HG03469 (cell line): ENCODE measurements at regions not wholly inside any gene's neighbourhood (a gene's known extent, or its start where the extent isn't known, plus 50 kb on each side); places are given as distances from the start of the nearest gene placed in this dataset.

Source experiments
- ATAC-seq: cut with Tn5 transposase; IDR thresholded peaks from one replicate; pipeline ENCODE4 v1.9.1; 2021; ENCODE audit warnings: mild to moderate bottlenecking, moderate library complexity, moderate number of reproducible peaks; ENCODE audit not compliant: unreplicated experiment

- no peak for ATAC-seq
Measured at GRCh38 chr2:54360055-54360792, 95.9 kb upstream of the SPTBN1 start.

- ATAC-seq, result no peak
Measured at GRCh38 chr2:54364409-54364808, 91.7 kb upstream of the SPTBN1 start.

GRCh38 chr2:54365661-54366060, 90.5 kb upstream of the SPTBN1 start:
- no peak for ATAC-seq

DNA sequence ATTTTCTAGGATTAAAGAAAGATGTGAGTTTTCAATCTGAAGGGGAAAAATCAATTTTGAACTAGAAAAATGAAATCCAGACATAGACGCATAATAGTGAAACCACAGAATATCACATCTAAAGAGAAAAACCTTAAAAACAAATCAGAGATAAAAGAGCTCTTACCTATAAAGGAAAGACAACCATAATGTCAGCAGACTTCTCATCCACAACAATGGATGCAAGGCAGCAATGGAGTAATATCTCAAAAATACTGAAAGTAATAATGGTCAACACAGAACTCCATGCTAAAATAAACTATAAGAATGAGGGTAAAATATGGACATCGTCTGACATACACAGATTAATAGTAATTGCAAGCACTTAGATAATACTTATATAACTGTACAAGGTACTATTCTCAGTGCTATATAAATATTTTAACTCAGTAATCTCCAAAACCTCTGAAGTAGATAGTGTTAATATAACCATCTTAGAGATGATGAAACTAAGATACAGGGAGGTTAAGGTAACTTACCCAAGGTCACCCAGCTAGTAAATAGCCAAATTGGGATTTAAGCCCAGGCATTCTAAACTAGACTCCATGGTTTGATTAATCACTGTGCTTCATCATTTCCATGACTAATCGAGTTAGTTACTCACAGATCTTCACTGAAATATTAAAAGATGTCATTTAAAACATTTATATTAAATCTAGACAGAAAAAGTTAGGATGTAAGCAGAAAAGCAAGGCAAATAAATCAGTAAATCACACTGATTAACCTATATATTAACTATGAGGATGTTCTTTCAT, 89.4 kb upstream of the SPTBN1 start:
- ATAC-seq, result no peak

GRCh38 chr2:54370405-54371104, 85.6 kb upstream of the SPTBN1 start:
- no peak for ATAC-seq

DNA sequence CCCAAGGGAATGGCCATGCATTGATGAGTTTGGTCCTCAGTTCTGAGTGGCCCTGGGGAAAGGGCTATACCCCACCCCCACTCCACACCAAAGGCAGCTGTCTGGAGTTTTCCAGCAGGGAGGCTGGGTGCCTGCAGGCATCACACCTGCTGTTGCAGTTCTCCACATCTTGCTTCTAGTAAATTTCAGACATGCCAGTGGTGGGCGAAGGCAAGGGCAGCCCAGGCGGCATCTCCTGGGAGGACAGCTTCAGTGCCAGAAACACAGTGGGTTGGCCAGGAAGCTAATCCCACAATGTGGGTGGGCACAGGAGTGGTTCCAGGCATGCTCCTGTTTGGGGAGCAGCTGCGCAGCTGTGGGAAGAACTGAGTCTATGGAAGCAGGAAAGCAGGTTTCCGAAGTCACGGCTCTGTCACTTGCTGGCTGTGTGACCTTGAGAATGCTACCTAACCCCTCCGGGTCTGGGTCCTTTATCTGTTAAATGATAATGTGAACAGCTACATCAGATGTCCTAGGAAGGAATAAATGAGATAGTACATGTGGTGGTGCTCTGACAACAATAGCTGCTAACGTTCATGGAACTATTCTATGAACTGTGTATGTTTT, 84.6 kb upstream of the SPTBN1 start:
- no peak for ATAC-seq

DNA sequence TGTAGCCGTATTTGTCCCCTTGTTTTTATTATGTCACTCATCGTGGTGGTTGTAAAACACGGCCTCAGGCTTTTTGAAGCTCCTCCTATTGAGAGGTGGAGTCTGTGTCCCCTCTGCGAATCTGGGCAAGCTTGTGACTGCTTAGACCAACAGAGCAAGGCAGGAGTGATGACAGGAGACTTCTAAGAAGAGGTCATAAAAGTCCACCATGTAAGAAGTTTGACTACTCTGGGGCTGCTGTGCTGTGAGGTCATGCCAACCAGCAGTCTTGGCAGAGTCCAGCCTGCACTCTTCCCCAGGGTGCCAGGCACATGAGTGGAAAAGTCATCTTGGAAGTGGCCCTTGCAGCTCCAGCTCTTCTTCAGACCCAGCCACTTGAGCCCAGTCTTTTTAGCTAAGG, 83.8 kb upstream of the SPTBN1 start:
- ATAC-seq, result no peak

GRCh38 chr2:54373855-54374254, 82.3 kb upstream of the SPTBN1 start:
- no peak for ATAC-seq

- no peak for ATAC-seq
Measured at GRCh38 chr2:54374591-54375364, 81.3 kb upstream of the SPTBN1 start.

DNA sequence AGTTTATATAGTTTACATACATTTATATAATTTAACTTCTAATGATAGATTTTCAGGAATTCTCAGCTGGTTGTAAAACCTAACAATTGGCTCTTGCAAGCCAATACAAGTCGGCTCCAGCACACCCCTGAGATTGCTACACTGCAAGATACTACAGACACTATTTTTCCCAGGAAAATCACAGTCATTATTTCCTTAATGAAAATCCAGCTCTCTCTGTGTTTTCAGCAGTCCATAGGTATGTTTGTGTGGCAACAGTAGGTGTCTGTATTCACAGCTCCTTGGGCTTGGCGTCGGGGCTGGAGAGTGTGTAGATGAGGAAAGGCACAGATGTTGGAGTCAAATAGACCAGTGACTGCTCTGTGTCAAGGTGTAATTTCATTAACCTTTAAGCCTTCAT, 78.7 kb upstream of the SPTBN1 start:
- ATAC-seq, result no peak

GRCh38 chr2:54377901-54378493, 78.1 kb upstream of the SPTBN1 start:
- no peak for ATAC-seq

- ATAC-seq, result no peak
Measured at GRCh38 chr2:54380670-54381069, 75.5 kb upstream of the SPTBN1 start.

- ATAC-seq, result no peak
Measured at GRCh38 chr2:54381293-54381692, 74.8 kb upstream of the SPTBN1 start.

GRCh38 chr2:54382601-54383000, 73.5 kb upstream of the SPTBN1 start:
- ATAC-seq, result no peak

DNA sequence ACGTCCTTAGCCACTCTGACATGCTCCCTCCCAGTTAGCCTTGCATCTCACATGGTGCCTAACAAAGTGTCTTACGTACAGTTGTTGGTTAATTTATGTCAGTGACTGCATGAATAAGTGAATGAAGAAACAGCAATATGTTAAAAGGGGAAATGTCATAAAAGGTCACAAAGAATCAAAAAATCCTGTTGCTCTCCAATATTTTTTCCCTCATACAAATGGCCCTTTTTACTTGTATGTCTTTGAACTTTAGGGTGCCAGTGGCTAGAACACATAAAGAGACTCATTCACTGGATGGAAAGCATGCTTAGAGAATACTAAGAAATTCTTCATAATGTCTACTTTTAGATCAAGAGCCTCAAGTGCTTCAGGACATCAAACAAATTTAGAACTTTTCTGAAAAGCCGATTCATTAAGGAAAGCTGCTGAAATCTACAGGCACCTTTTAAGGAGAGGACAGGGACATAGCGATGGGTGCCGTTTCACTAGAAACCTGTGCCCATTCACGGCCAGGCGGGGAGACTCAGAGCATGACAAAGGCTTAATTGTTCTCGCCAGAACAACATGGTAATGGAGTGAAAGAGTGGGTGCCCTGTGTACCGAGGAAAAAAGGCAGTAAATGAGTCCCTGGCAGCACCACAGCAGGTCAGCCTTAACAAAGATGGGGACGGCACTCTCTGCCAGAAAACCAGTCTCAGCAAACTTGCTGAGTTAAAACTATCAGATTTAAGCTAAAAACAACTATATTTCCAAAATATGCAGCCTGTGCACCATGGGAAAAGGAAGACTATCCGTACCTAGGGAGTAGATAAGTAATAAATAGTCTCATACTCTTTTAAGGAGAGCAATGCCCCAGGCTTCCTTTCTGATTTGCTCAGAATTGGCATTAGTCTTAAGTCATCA, 71.6 kb upstream of the SPTBN1 start:
- ATAC-seq, result no peak

- no peak for ATAC-seq
Measured at GRCh38 chr2:54385271-54385670, 70.9 kb upstream of the SPTBN1 start.

DNA sequence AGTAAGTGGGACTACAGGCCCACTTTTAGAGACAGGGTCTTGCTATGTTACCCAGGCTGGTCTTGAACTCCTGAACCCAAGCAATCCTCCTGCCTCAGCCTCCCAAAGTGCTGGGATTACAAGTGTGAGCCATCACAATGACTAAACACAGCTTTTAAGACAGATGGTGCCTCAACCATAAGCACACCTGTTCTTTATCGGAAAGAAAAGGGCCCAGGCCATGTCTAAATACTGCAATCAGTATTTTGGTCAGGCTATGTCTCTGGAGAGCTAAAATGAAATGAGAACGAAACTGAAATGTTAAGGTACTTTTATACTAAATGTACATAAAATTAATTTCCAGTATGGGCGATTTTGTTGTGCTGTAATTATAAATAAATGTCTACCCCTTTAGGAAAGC, 69.5 kb upstream of the SPTBN1 start:
- no peak for ATAC-seq

- no peak for ATAC-seq
Measured at GRCh38 chr2:54387059-54387991, 68.8 kb upstream of the SPTBN1 start.
